ENCODE measurements at regions not wholly inside any gene's neighbourhood (a gene's known extent, or its start where the extent isn't known, plus 50 kb on each side); places are given as distances from the start of the nearest gene placed in this dataset.

GRCh38 chr7:25305831-25306230 lies 77.5 kb upstream of the NPVF start:
- TF ChIP-seq, protein P1, sequence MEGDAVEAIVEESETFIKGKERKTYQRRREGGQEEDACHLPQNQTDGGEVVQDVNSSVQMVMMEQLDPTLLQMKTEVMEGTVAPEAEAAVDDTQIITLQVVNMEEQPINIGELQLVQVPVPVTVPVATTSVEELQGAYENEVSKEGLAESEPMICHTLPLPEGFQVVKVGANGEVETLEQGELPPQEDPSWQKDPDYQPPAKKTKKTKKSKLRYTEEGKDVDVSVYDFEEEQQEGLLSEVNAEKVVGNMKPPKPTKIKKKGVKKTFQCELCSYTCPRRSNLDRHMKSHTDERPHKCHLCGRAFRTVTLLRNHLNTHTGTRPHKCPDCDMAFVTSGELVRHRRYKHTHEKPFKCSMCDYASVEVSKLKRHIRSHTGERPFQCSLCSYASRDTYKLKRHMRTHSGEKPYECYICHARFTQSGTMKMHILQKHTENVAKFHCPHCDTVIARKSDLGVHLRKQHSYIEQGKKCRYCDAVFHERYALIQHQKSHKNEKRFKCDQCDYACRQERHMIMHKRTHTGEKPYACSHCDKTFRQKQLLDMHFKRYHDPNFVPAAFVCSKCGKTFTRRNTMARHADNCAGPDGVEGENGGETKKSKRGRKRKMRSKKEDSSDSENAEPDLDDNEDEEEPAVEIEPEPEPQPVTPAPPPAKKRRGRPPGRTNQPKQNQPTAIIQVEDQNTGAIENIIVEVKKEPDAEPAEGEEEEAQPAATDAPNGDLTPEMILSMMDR (IDR thresholded peaks at IDR 0.05; ENCODE audit: low read depth, low read length), result no peak
- peak in 1 of 2 donors; percentile 8 for DNase-seq (ENCODE audit: low read depth in 2 of 2)
- no peak overlapping the region for H3K4me3 ChIP-seq (replicated peaks in 1 of 2; ENCODE audit: low read depth in 2 of 2, low read length in 2 of 2)

- TF ChIP-seq, protein P1 (IDR thresholded peaks at IDR 0.05; ENCODE audit: low read depth, low read length), result no peak
- H3K4me3 ChIP-seq (replicated peaks in 1 of 2; ENCODE audit: low read depth in 2 of 2, low read length in 2 of 2), result no peak overlapping the region
- no peak for DNase-seq (ENCODE audit: low read depth in 2 of 2)
Observed at GRCh38 chr7:25307624-25308023, 79.3 kb upstream of the NPVF start.

DNA sequence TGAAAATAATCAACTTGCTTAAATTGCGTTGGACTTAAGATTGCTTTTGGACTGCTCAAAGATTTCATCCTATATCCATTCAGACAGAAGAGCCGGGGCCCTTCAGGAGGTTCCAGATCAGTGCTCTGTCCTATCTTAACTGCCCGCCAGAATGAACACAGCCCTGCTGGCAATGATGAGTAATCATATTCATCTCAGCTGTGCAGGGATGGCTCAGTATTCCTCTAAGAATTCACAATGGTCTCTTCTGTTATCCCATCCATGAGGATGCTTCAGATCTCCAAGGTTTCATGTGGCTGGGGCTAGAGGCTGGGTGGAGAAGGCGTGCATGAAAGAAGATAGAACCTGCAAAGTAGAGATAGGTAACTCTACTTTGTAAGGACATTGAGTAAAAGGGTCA lies 80.0 kb upstream of the NPVF start:
- no peak overlapping the region for H3K4me3 ChIP-seq (replicated peaks in 1 of 2; ENCODE audit: low read depth in 2 of 2, low read length in 2 of 2)
- DNase-seq (ENCODE audit: low read depth in 2 of 2), result no peak
- TF ChIP-seq, protein P1 (IDR thresholded peaks at IDR 0.05; ENCODE audit: low read depth, low read length), result no peak

DNA sequence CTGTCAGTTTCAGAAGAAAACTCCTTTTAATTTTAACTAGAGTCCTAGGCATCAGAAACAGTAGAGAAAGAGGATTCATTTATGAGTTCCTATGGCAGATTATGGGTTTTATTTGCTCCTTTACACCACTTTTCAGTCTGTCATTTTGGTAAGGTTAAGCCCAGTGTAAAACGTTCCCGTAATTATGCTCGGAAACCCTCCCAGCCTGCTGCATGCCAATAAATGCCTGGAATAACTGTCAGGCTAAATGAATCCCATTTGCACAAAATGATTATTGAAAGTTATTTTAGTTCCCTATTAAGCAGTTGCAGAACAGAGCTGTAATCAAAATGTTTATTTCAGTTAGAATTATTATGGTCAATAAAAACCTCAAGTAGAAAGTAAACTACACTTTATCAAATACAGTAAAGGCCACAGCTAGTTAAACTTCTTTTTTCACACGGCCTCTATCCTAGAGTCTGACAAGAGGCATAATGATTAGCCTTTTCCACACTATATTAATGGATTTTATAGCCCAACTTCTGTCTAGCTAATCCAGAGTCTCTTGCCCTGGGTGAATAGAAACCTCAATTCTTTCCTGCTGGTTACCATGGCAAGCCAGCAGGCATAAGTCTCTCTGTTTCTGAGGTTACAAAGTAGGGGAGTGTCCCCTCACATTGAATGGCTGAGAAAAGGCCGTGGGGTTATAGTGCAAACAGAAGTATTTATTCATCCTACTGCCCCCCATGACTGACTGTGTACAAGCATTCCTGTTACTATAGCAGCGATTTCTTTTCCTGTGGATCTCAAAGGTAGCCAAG lies 80.8 kb upstream of the NPVF start:
- TF ChIP-seq, protein P1 (IDR thresholded peaks at IDR 0.05; ENCODE audit: low read depth, low read length), result no peak

GRCh38 chr7:25310896-25311295 lies 82.6 kb upstream of the NPVF start:
- TF ChIP-seq, protein P1 (IDR thresholded peaks at IDR 0.05; ENCODE audit: low read depth, low read length), result no peak
- DNase-seq (ENCODE audit: low read depth in 2 of 2), result no peak
- no peak overlapping the region for H3K4me3 ChIP-seq (replicated peaks in 1 of 2; ENCODE audit: low read depth in 2 of 2, low read length in 2 of 2)

More for the DNA sequence above, 80.8 kb upstream of the NPVF start:
- no peak overlapping the region for H3K4me3 ChIP-seq (replicated peaks in 1 of 2; ENCODE audit: low read depth in 2 of 2, low read length in 2 of 2)
- DNase-seq (ENCODE audit: low read depth in 2 of 2), result no peak

DNA sequence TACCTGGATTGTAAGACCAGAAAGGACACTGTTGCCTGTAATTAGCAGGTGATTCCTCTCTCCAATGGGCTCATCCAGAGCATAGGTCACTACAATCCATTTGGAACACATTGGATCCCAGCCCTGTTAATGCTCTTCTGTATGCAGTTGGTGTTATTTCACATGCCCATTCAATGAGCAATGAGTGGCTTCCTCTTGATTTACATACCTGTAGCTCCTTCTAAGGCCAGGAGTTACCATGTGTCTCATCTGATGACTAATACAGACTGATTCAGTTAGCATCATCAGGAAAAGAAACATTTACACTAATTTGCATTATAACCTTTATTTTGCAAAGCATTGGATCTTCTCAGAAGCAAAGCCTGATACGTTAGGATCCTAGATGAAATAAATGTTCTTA lies 83.1 kb upstream of the NPVF start:
- no peak overlapping the region for H3K4me3 ChIP-seq (replicated peaks in 1 of 2; ENCODE audit: low read depth in 2 of 2, low read length in 2 of 2)
- TF ChIP-seq, protein P1 (IDR thresholded peaks at IDR 0.05; ENCODE audit: low read depth, low read length), result no peak
- no peak for DNase-seq (ENCODE audit: low read depth in 2 of 2)
